RWPE2 (cell line): ENCODE measurements at regions not wholly inside any gene's neighbourhood (a gene's known extent, or its start where the extent isn't known, plus 50 kb on each side); places are given as distances from the start of the nearest gene placed in this dataset.

Source experiments
- ATAC-seq: fragments of 200-7000 bp; cut with Tn5 transposase; 3 replicates; pipeline ENCODE4 v1.9.1; 2021; ENCODE audit warnings: low read depth
- DNase-seq: peaks from one replicate; pipeline ENCODE4 v3.0.0-alpha.2; 2020; ENCODE audit warnings: low spot score
- H3K27ac ChIP-seq: fragments of 450-650 bp; 2 replicates; pipeline ENCODE4 v1.5.1; 2017; ENCODE audit warnings: mild to moderate bottlenecking; ENCODE audit not compliant: poor library complexity, severe bottlenecking
- H3K27me3 ChIP-seq: fragments of 250-450 bp; sonication (Bioruptor Pico); 2 replicates; pipeline ENCODE4 v1.5.1; 2021; ENCODE audit warnings: mild to moderate bottlenecking, moderate library complexity; ENCODE audit not compliant: insufficient read depth, poor library complexity, severe bottlenecking
- H3K36me3 ChIP-seq: fragments of 250-450 bp; sonication (Bioruptor Pico); 2 replicates; pipeline ENCODE4 v1.5.1; 2020; ENCODE audit warnings: low read depth, mild to moderate bottlenecking, moderate library complexity
- H3K4me1 ChIP-seq: fragments of 250-450 bp; sonication (Bioruptor Pico); 2 replicates; pipeline ENCODE4 v1.5.1; 2021; ENCODE audit warnings: mild to moderate bottlenecking, moderate library complexity; ENCODE audit not compliant: insufficient read depth, poor library complexity, severe bottlenecking
- H3K4me3 ChIP-seq: fragments of 250-450 bp; sonication (Bioruptor Pico); 2 replicates; pipeline ENCODE4 v1.5.1; 2021; ENCODE audit warnings: mild to moderate bottlenecking, moderate library complexity; ENCODE audit not compliant: severe bottlenecking
- H3K9me3 ChIP-seq: fragments of 250-450 bp; sonication (Bioruptor Pico); 2 replicates; pipeline ENCODE4 v1.5.1; 2021; ENCODE audit warnings: mild to moderate bottlenecking, moderate library complexity; ENCODE audit not compliant: severe bottlenecking
- CTCF ChIP-seq: fragments of 450-650 bp; IDR thresholded peaks from one replicate; pipeline ENCODE4 v1.5.1; 2017; ENCODE audit warnings: mild to moderate bottlenecking, moderate library complexity; ENCODE audit not compliant: poor library complexity, severe bottlenecking

DNA sequence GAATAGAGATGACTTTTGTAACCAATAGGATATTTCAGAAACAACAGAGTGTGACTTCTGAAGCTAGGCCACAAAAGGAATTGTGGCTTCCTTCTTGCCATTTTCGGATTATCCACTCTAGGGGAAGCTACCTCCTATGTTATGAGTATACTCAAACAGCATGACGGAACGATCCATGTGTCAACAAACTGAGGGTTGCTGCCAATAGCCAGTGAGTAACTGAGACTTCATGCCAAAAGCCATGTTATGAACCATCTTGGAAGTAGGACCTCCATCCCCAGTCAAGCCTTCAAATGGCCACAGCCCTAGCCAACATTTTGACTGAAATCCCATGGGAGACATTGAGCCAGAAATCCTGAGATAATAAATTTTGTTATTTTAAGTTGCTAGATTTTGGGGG is 69.0 kb upstream of the IL6 start:
- no peak for TF ChIP-seq CTCF
- ATAC-seq (no peak), DNase-seq (no peak)
- no peak overlapping the region for H3K4me3 ChIP-seq
- no peak overlapping the region for H3K27ac ChIP-seq
- no peaks in the 10 kb centered on the region for H3K36me3 ChIP-seq
- peaks cover 12% of the 10 kb centered on the region for H3K4me1 ChIP-seq
- no peaks in the 10 kb centered on the region for H3K27me3 ChIP-seq
- H3K9me3 ChIP-seq: no peaks in the 10 kb centered on the region

- no peak overlapping the region for H3K4me3 ChIP-seq
- no peaks in the 10 kb centered on the region for H3K9me3 ChIP-seq
- H3K4me1 ChIP-seq: peaks cover 6% of the 10 kb centered on the region
- DNase-seq (no peak), ATAC-seq (no peak)
- no peaks in the 10 kb centered on the region for H3K27me3 ChIP-seq
- H3K27ac ChIP-seq: no peak overlapping the region
- no peak for TF ChIP-seq CTCF
- no peaks in the 10 kb centered on the region for H3K36me3 ChIP-seq
Observed at GRCh38 chr7:22657479-22657878, 69.5 kb upstream of the IL6 start.

DNA sequence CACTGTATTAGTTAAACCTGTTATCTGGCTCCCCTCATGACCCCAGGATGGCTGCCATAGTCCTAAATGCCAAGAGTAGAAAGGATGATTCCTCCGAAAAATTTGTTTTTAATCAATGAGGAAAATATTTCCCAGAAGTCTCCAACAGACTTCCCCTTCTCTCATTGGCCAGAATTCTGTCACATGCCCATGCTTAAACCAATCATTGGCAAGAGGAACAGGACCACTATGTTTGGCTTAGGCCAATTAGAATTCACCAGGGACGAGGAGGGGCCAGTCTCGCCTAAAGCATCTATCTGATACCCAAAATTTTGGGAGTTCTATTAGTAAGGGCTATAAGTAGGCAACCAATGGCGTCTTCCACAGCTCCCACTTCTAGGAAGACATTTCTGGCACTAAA is 71.2 kb upstream of the IL6 start:
- Histone ChIP-seq H3K36me3 (no peaks in the 10 kb centered on the region), H3K27ac (no peak overlapping the region), H3K4me3 (no peak overlapping the region), H3K27me3 (no peaks in the 10 kb centered on the region), H3K9me3 (no peaks in the 10 kb centered on the region), H3K4me1 (peaks cover 20% of the 10 kb centered on the region)
- no peak for ATAC-seq
- TF ChIP-seq CTCF: no peak
- DNase-seq: no peak

DNA sequence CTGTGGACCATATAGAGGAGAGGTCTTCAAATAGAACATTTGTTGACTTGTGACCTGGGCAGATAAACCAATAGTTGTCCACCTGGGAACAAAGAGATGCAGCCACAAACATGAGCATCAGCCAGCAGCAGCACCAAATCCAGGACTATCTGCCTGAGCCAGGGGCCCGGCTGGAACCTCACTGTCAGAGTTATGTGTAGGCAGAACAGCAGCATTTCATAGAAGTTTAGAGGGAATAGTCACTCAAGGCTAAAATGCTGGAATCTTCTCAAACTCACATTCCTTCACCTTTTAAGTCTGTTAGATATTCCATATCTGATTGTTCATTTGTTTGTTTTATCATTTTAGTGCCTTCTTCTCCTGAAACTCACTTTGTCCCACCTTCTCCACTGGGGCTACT is 72.2 kb upstream of the IL6 start:
- no peak overlapping the region for H3K4me3 ChIP-seq
- no peaks in the 10 kb centered on the region for H3K36me3 ChIP-seq
- no peak for TF ChIP-seq CTCF
- DNase-seq (no peak), ATAC-seq (no peak)
- no peak overlapping the region for H3K27ac ChIP-seq
- peaks cover 20% of the 10 kb centered on the region for H3K4me1 ChIP-seq
- H3K27me3 ChIP-seq: no peaks in the 10 kb centered on the region
- no peaks in the 10 kb centered on the region for H3K9me3 ChIP-seq

- TF ChIP-seq CTCF: no peak
- no peak for DNase-seq
- H3K27ac ChIP-seq: no peak overlapping the region
- no peaks in the 10 kb centered on the region for H3K36me3 ChIP-seq
- no peak for ATAC-seq
- H3K9me3 ChIP-seq: no peaks in the 10 kb centered on the region
- peaks cover 20% of the 10 kb centered on the region for H3K4me1 ChIP-seq
- H3K27me3 ChIP-seq: no peaks in the 10 kb centered on the region
- H3K4me3 ChIP-seq: no peak overlapping the region
Observed at GRCh38 chr7:22653951-22654350, 73.0 kb upstream of the IL6 start.
